Activated CD8-positive, alpha-beta memory T cell treated with anti-CD3 and anti-CD28 coated beads for 36 hours (primary cell): ENCODE measurements at regions not wholly inside any gene's neighbourhood (a gene's known extent, or its start where the extent isn't known, plus 50 kb on each side); places are given as distances from the start of the nearest gene placed in this dataset.

Experiments used
- CTCF ChIA-PET: fragments of 350-600 bp; sonication (Branson Sonifier 250); formaldehyde crosslinking; loops from one replicate; lab custom pipeline; 2021; ENCODE audit warnings: antibody characterized with exemption; lab: Charles Lee
- POLR2A ChIA-PET: fragments of 350-600 bp; sonication (Branson Sonifier 250); formaldehyde crosslinking; loops from one replicate; lab custom pipeline; 2021; ENCODE audit warnings: antibody characterized with exemption; lab: Charles Lee

- POLR2A ChIA-PET, result no interaction called here
- CTCF ChIA-PET, result no interaction called here
Observed at GRCh38 chr14:104361101-104361591, 218.4 kb upstream of the C14orf180 start.

- CTCF ChIA-PET, result no interaction called here
Observed at GRCh38 chr14:104361921-104362681, 217.5 kb upstream of the C14orf180 start.

GRCh38 chr14:104362761-104363605, 216.6 kb upstream of the C14orf180 start:
- CTCF ChIA-PET, result no interaction called here
- POLR2A ChIA-PET, result no interaction called here

More at GRCh38 chr14:104361921-104362681, 217.5 kb upstream of the C14orf180 start:
- POLR2A ChIA-PET, result no interaction called here

- ChIA-PET POLR2A (no interaction called here), CTCF (no interaction called here)
Observed at GRCh38 chr14:104363891-104364760, 215.4 kb upstream of the C14orf180 start.

- CTCF ChIA-PET, result no interaction called here
Observed at GRCh38 chr14:104364830-104365229, 214.7 kb upstream of the C14orf180 start.

GRCh38 chr14:104366931-104367865, 212.4 kb upstream of the C14orf180 start:
- ChIA-PET POLR2A (no interaction called here), CTCF (no interaction called here)

More at GRCh38 chr14:104364830-104365229, 214.7 kb upstream of the C14orf180 start:
- POLR2A ChIA-PET, result no interaction called here

- ChIA-PET POLR2A (no interaction called here), CTCF (no interaction called here)
Observed at GRCh38 chr14:104367866-104368750, 211.5 kb upstream of the C14orf180 start.

- CTCF ChIA-PET, result no interaction called here
Observed at GRCh38 chr14:104368751-104369100, 210.8 kb upstream of the C14orf180 start.

GRCh38 chr14:104369208-104369607, 210.4 kb upstream of the C14orf180 start:
- CTCF ChIA-PET, result no interaction called here
- POLR2A ChIA-PET, result no interaction called here

More at GRCh38 chr14:104368751-104369100, 210.8 kb upstream of the C14orf180 start:
- POLR2A ChIA-PET, result no interaction called here

GRCh38 chr14:104370256-104370870, 209.2 kb upstream of the C14orf180 start:
- ChIA-PET POLR2A (no interaction called here), CTCF (no interaction called here)

- ChIA-PET CTCF (no interaction called here), POLR2A (no interaction called here)
Observed at GRCh38 chr14:104371031-104371430, 208.5 kb upstream of the C14orf180 start.

GRCh38 chr14:104371917-104372316, 207.6 kb upstream of the C14orf180 start:
- POLR2A ChIA-PET, result no interaction called here
- CTCF ChIA-PET, result no interaction called here

GRCh38 chr14:104372390-104373054, 207.0 kb upstream of the C14orf180 start:
- ChIA-PET CTCF (no interaction called here), POLR2A (no interaction called here)

GRCh38 chr14:104373055-104373854, 206.3 kb upstream of the C14orf180 start:
- ChIA-PET CTCF (no interaction called here), POLR2A (no interaction called here)

GRCh38 chr14:104373855-104374717, 205.5 kb upstream of the C14orf180 start:
- CTCF ChIA-PET, result no interaction called here

More at GRCh38 chr14:104373855-104374717, 205.5 kb upstream of the C14orf180 start:
- POLR2A ChIA-PET, result no interaction called here
